H1 (cell line): ENCODE measurements at regions not wholly inside any gene's neighbourhood (a gene's known extent, or its start where the extent isn't known, plus 50 kb on each side); places are given as distances from the start of the nearest gene placed in this dataset.

Source experiments
- CTCF ChIA-PET: fragments of 300-600 bp; sonication (Branson Sonifier 250); formaldehyde crosslinking; loops from one replicate; lab custom pipeline; 2021; ENCODE audit not compliant: partially characterized antibody; lab: Charles Lee
- POLR2A ChIA-PET: fragments of 300-600 bp; sonication (Branson Sonifier 250); formaldehyde crosslinking; loops from one replicate; lab custom pipeline; 2021; ENCODE audit warnings: inconsistent platforms; ENCODE audit not compliant: partially characterized antibody; lab: Charles Lee
- DNase-seq, 2 experiments: peaks; one replicate each; pipeline versions ENCODE4 v3.0.0 to v3.0.0-alpha.2; 2010 to 2022; ENCODE audit warnings: low spot score in 2 of 2, low read depth in 1 of 2, mixed read lengths in 1 of 2
- FAIRE-seq: peaks from 2 replicates; lab custom pipeline; 2011; peaks lifted over from hg19 to GRCh38; lab: Jason Lieb, UNC
- H2AFZ ChIP-seq: 2 replicates; pipeline ENCODE4 v1.8.1; 2012; ENCODE audit warnings: low read length, inconsistent platforms
- H2AK5ac ChIP-seq: 2 replicates; pipeline ENCODE4 v1.6.1; 2013; ENCODE audit warnings: low read depth, low read length
- H2BK120ac ChIP-seq: replicated peaks from 2 replicates; pipeline ENCODE3; 2013; ENCODE audit warnings: low read depth, low read length, inconsistent platforms
- H2BK12ac ChIP-seq: 2 replicates; pipeline ENCODE4 v1.6.1; 2013; ENCODE audit warnings: low read depth, low read length
- H2BK15ac ChIP-seq: 2 replicates; pipeline ENCODE4 v1.6.1; 2013; ENCODE audit warnings: low read length
- H2BK20ac ChIP-seq: 2 replicates; pipeline ENCODE4 v1.6.1; 2013; ENCODE audit warnings: low read length
- H2BK5ac ChIP-seq: 2 replicates; pipeline ENCODE4 v1.6.1; 2013; ENCODE audit warnings: low read depth, low read length
- H3K14ac ChIP-seq: 2 replicates; pipeline ENCODE4 v1.6.1; 2013; ENCODE audit warnings: inconsistent platforms; ENCODE audit not compliant: insufficient read length
- H3K18ac ChIP-seq: 2 replicates; pipeline ENCODE4 v1.6.1; 2013; ENCODE audit warnings: low read length; ENCODE audit errors: extremely low read depth
- H3K23ac ChIP-seq: 2 replicates; pipeline ENCODE4 v1.6.1; 2013; ENCODE audit warnings: inconsistent platforms; ENCODE audit not compliant: insufficient read length
- H3K23me2 ChIP-seq: 2 replicates; pipeline ENCODE4 v1.6.1; 2013; ENCODE audit warnings: low read depth, low read length
- H3K27ac ChIP-seq: 2 replicates; pipeline ENCODE4 v1.6.1; 2011; ENCODE audit warnings: low read depth, low read length, inconsistent platforms
- H3K27me3 ChIP-seq, 4 experiments: replicated peaks in 1 of 4; 1 replicate in 1 of 4; 2 replicates in 3 of 4; pipeline versions ENCODE4 v1.6.1 to v1.8.1; 2011 to 2013; ENCODE audit warnings: low read length in 3 of 4, mild to moderate bottlenecking in 3 of 4, inconsistent platforms in 2 of 4, mixed read lengths in 2 of 4, moderate library complexity in 1 of 4; ENCODE audit not compliant: control insufficient read depth in 3 of 4, insufficient read depth in 3 of 4; ENCODE audit errors: extremely low read depth in 1 of 4
- H3K36me3 ChIP-seq, 4 experiments: 2 replicates each; pipeline versions ENCODE4 v1.6.1 to v1.8.1; 2011 to 2013; ENCODE audit warnings: mild to moderate bottlenecking in 4 of 4, low read length in 3 of 4, moderate library complexity in 2 of 4, control low read depth in 1 of 4, inconsistent platforms in 1 of 4; ENCODE audit not compliant: insufficient read depth in 4 of 4, control insufficient read depth in 2 of 4
- H3K4ac ChIP-seq: replicated peaks from 2 replicates; pipeline ENCODE3; 2013; ENCODE audit warnings: low read length, low read depth, mixed read lengths, inconsistent platforms; ENCODE audit not compliant: insufficient read length
- H3K4me1 ChIP-seq, 4 experiments: replicated peaks in 1 of 4; 1 replicate in 1 of 4; 2 replicates in 3 of 4; pipeline versions ENCODE4 v1.6.1 to v1.8.1; 2011 to 2013; ENCODE audit warnings: low read length in 3 of 4, inconsistent platforms in 2 of 4, mixed read lengths in 1 of 4; ENCODE audit not compliant: insufficient read depth in 4 of 4, control insufficient read depth in 3 of 4
- H3K4me2 ChIP-seq, 2 experiments: 2 replicates each; pipeline versions ENCODE4 v1.6.1 to v1.8.1; 2011 to 2013; ENCODE audit warnings: low read depth in 2 of 2, low read length in 2 of 2, control low read depth in 1 of 2, inconsistent platforms in 1 of 2, mild to moderate bottlenecking in 1 of 2; ENCODE audit not compliant: insufficient read depth in 1 of 2
- H3K4me3 ChIP-seq, 4 experiments: fragments of 200-600, 300-600 bp in 1 of 4; sonication (generic), shearing (Covaris generic), sonication (Bioruptor Twin) in 1 of 4; 2 replicates each; pipeline versions ENCODE4 v1.5.1 to v1.8.1; 2011 to 2016; ENCODE audit warnings: low read length in 4 of 4, low read depth in 3 of 4, control low read depth in 2 of 4, inconsistent platforms in 2 of 4, mild to moderate bottlenecking in 2 of 4, mixed read lengths in 1 of 4, moderate library complexity in 1 of 4; ENCODE audit not compliant: insufficient read depth in 2 of 4; ENCODE audit errors: extremely low read depth in 1 of 4
- H3K56ac ChIP-seq: replicated peaks from 2 replicates; pipeline ENCODE3; 2013; ENCODE audit warnings: low read depth, mild to moderate bottlenecking, mixed read lengths, low read length, inconsistent platforms; ENCODE audit not compliant: insufficient read length
- H3K79me1 ChIP-seq: 2 replicates; pipeline ENCODE4 v1.6.1; 2013; ENCODE audit warnings: low read depth, low read length, control low read depth
- H3K79me2 ChIP-seq, 2 experiments: 2 replicates each; pipeline versions ENCODE4 v1.6.1 to v1.8.1; 2012 to 2013; ENCODE audit warnings: low read length in 2 of 2, mild to moderate bottlenecking in 2 of 2, inconsistent platforms in 1 of 2; ENCODE audit not compliant: insufficient read depth in 2 of 2, control insufficient read depth in 1 of 2
- H3K9ac ChIP-seq, 4 experiments: replicated peaks in 1 of 4; 1 replicate in 1 of 4; 2 replicates in 3 of 4; pipeline versions ENCODE4 v1.6.1 to v1.8.1; 2011 to 2013; ENCODE audit warnings: low read depth in 3 of 4, low read length in 3 of 4, control low read depth in 2 of 4, mild to moderate bottlenecking in 2 of 4, moderate library complexity in 2 of 4, inconsistent platforms in 1 of 4; ENCODE audit errors: extremely low read depth in 1 of 4
- H3K9me3 ChIP-seq, 2 experiments: 2 replicates each; pipeline versions ENCODE4 v1.6.1 to v1.8.1; 2012 to 2013; ENCODE audit warnings: mild to moderate bottlenecking in 2 of 2, moderate library complexity in 2 of 2, control low read depth in 1 of 2, inconsistent platforms in 1 of 2, low read depth in 1 of 2, low read length in 1 of 2, mixed read lengths in 1 of 2; ENCODE audit not compliant: insufficient read depth in 2 of 2
- H4K20me1 ChIP-seq, 2 experiments: replicated peaks in 1 of 2; 2 replicates each; pipeline versions ENCODE3 to v1.8.1; 2011 to 2013; ENCODE audit warnings: inconsistent platforms in 2 of 2, low read length in 2 of 2, mild to moderate bottlenecking in 1 of 2; ENCODE audit not compliant: insufficient read depth in 2 of 2, control insufficient read depth in 1 of 2
- H4K5ac ChIP-seq: 2 replicates; pipeline ENCODE4 v1.6.1; 2013; ENCODE audit warnings: low read length, low read depth, mixed read lengths, inconsistent platforms; ENCODE audit not compliant: insufficient read length
- H4K8ac ChIP-seq: 2 replicates; pipeline ENCODE4 v1.8.0; 2013; ENCODE audit warnings: mild to moderate bottlenecking, moderate library complexity, low read length, inconsistent platforms; ENCODE audit not compliant: insufficient read depth; ENCODE audit errors: extremely low read depth
- H4K91ac ChIP-seq: replicated peaks from 2 replicates; pipeline ENCODE3; 2013; ENCODE audit warnings: low read length, mixed read lengths, inconsistent platforms; ENCODE audit not compliant: insufficient read length
- CBX5 ChIP-seq: fragments of 300-800, 300-1000 bp; sonication (generic); IDR thresholded peaks from 2 replicates; pipeline ENCODE4 v1.7.1; 2016; ENCODE audit warnings: antibody characterized with exemption, low read length, low read depth
- FOSL1 ChIP-seq: IDR thresholded peaks from 2 replicates; pipeline ENCODE4 v1.6.1; 2011; ENCODE audit warnings: mild to moderate bottlenecking, low read depth, low read length, moderate library complexity; ENCODE audit not compliant: insufficient read depth
- GTF2F1 ChIP-seq: IDR thresholded peaks from 2 replicates; pipeline ENCODE4 v1.6.1; 2012; ENCODE audit warnings: low read depth, low read length, improper control_type of control experiment, borderline replicate concordance
- WGBS, 2 experiments: shearing (Covaris generic) in 1 of 2; methylation state at CpG; one replicate each; pipeline versions ENCODE4 v1.1.6 to v1.1.7; 2013 to 2015; ENCODE audit warnings: low lambda C conversion rate in 2 of 2, mixed read lengths in 2 of 2, inconsistent platforms in 1 of 2, low coverage in 1 of 2, missing lambda C conversion rate in 1 of 2; ENCODE audit not compliant: insufficient replicate concordance in 2 of 2, insufficient coverage in 1 of 2, insufficient read length in 1 of 2; ENCODE audit errors: extremely low coverage in 1 of 2, missing lambda C conversion rate in 1 of 2; 5-methylcytosine and 5-hydroxymethylcytosine counted together

DNA sequence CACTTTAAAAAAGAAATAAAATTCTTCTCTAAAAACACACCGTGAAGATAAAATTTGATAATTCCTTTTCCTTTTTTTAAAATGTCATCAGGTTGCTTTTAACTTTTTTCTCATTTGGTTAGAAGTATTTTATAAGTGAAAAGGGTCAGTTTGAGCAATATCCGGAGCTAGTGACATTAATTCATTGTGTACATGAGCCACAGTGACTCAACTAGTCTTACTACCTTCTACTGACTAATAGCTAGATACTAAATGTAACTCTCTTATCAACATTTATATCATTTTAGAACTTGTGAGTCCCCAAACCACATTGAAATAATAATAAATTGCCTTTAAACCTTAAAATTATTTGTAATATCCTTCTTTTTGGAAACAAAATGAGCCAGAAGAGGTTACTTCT is 101.2 kb upstream of the ZBTB20 start:
- no peak overlapping the region for H3K9ac ChIP-seq
- H3K4me1 ChIP-seq, result no peaks in the 10 kb centered on the region
- WGBS, 2 experiments, result 94% methylated on average over 2 of the region's 2 CpGs; no CpG with 5 or more reads in 1 of the 2 experiments
- H3K79me2 ChIP-seq, result no peaks in the 10 kb centered on the region
- H3K79me1 ChIP-seq, result no peaks in the 10 kb centered on the region
- no peak overlapping the region for H3K4ac ChIP-seq
- no peaks in the 10 kb centered on the region for H3K36me3 ChIP-seq
- H4K91ac ChIP-seq, result no peak overlapping the region
- no peaks in the 10 kb centered on the region for H3K27me3 ChIP-seq
- no peak overlapping the region for H3K23ac ChIP-seq
- no peak overlapping the region for H2BK12ac ChIP-seq
- no peak for FAIRE-seq
- no peak overlapping the region for H2BK120ac ChIP-seq
- H3K14ac ChIP-seq, result no peak overlapping the region
- no peak overlapping the region for H2BK15ac ChIP-seq
- no peak overlapping the region for H4K8ac ChIP-seq
- no peak overlapping the region for H4K5ac ChIP-seq
- POLR2A ChIA-PET, result no interaction called here
- no peaks in the 10 kb centered on the region for H3K9me3 ChIP-seq
- no peaks in the 10 kb centered on the region for H4K20me1 ChIP-seq
- H2BK5ac ChIP-seq, result no peak overlapping the region
- H3K27ac ChIP-seq, result no peak overlapping the region
- no peak overlapping the region for H3K18ac ChIP-seq
- no peak overlapping the region for H2BK20ac ChIP-seq
- no peak overlapping the region for H3K4me3 ChIP-seq
- DNase-seq, result no peak
- no peak overlapping the region for H2AK5ac ChIP-seq
- CTCF ChIA-PET, result interaction anchor here (0.6 to 0.9 kb wide), 3 partner anchors 30 to 1090 kb away, joined by 3 read pairs; no protein-coding TSS in a partner anchor
- no peak overlapping the region for H3K4me2 ChIP-seq
- no peaks in the 10 kb centered on the region for H3K23me2 ChIP-seq
- H2AFZ ChIP-seq, result no peak overlapping the region
- H3K56ac ChIP-seq, result no peak overlapping the region
- TF ChIP-seq CBX5 (no peak), FOSL1 (no peak), GTF2F1 (no peak)
